ENCODE measurements at regions not wholly inside any gene's neighbourhood (a gene's known extent, or its start where the extent isn't known, plus 50 kb on each side); places are given as distances from the start of the nearest gene placed in this dataset.
"Not testable (repeated sequence)": the region's sequence is repeated elsewhere in the genome, so short reads cannot be mapped to it uniquely, and the experiment has no call there.

- not testable (repeated sequence) for TF ChIP-seq GABPA (tag; conservative IDR thresholded peaks at IDR 0.05; ENCODE audit: low read depth); ELF1 (tag; IDR thresholded peaks at IDR 0.05); CTCF (IDR thresholded peaks at IDR 0.05 in 2 of 3, conservative IDR thresholded peaks at IDR 0.05 in 1 of 3; ENCODE audit: insufficient read depth in 2 of 3, low read depth in 1 of 3, low read length in 3 of 3); CXXC5 (CRISPR knock-in tag; IDR thresholded peaks at IDR 0.05); POLR2AphosphoS5 (IDR thresholded peaks at IDR 0.05; ENCODE audit: control insufficient read depth, insufficient read depth, low read depth, low read length); POLR2AphosphoS2 (IDR thresholded peaks at IDR 0.05; ENCODE audit: low read length); SREBF2 (CRISPR knock-in tag; IDR thresholded peaks at IDR 0.05); TEAD1 (CRISPR knock-in tag; IDR thresholded peaks at IDR 0.05)
- TF ChIP-seq, protein P1, sequence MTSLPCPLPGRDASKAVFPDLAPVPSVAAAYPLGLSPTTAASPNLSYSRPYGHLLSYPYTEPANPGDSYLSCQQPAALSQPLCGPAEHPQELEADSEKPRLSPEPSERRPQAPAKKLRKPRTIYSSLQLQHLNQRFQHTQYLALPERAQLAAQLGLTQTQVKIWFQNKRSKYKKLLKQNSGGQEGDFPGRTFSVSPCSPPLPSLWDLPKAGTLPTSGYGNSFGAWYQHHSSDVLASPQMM (CRISPR knock-in tag; IDR thresholded peaks at IDR 0.05), result not testable (repeated sequence)
These were observed 562.9 kb downstream of the RIT2 start for GRCh38 chr18:42552559-42552958.
